SHP77 treated with DMSO at 0.1 percent for 48 hours (cell line): ENCODE measurements at regions not wholly inside any gene's neighbourhood (a gene's known extent, or its start where the extent isn't known, plus 50 kb on each side); places are given as distances from the start of the nearest gene placed in this dataset.
A peak's percentile ranks its signal among the peaks of the same experiment; 100 is the strongest.
"Not testable (repeated sequence)": the region's sequence is repeated elsewhere in the genome, so short reads cannot be mapped to it uniquely, and the experiment has no call there.

Experiments used
- DNase-seq: peaks from one replicate; lab custom pipeline; 2025; lab: John Stamatoyannopoulos, UW

- DNase-seq = not testable (repeated sequence)
Measured at GRCh38 chr18:39127538-39127937, 1561.9 kb upstream of the CELF4 start.

GRCh38 chr18:39113790-39114189, 1548.2 kb upstream of the CELF4 start:
- DNase-seq = no peak

GRCh38 chr18:39105104-39105503, 1539.5 kb upstream of the CELF4 start:
- DNase-seq = no peak

- DNase-seq = no peak
Measured at GRCh38 chr18:39072970-39073369, 1507.4 kb upstream of the CELF4 start.

GRCh38 chr18:39062426-39062825, 1496.8 kb upstream of the CELF4 start:
- no peak for DNase-seq

- no peak for DNase-seq
Measured at GRCh38 chr18:39058386-39059000, 1492.9 kb upstream of the CELF4 start.

GRCh38 chr18:39057423-39058064, 1491.9 kb upstream of the CELF4 start:
- no peak for DNase-seq

- no peak for DNase-seq
Measured at GRCh38 chr18:39053571-39053970, 1488.0 kb upstream of the CELF4 start.

- DNase-seq = no peak
Measured at GRCh38 chr18:39051013-39051412, 1485.4 kb upstream of the CELF4 start.

- no peak for DNase-seq
Measured at GRCh38 chr18:39039813-39040212, 1474.2 kb upstream of the CELF4 start.

- peak; percentile 83 for DNase-seq
Measured at GRCh38 chr18:39037925-39038324, 1472.3 kb upstream of the CELF4 start.

GRCh38 chr18:39033312-39033711, 1467.7 kb upstream of the CELF4 start:
- no peak for DNase-seq

- no peak for DNase-seq
Measured at GRCh38 chr18:39031647-39032046, 1466.0 kb upstream of the CELF4 start.

GRCh38 chr18:39030124-39030655, 1464.6 kb upstream of the CELF4 start:
- no peak for DNase-seq

- DNase-seq = no peak
Measured at GRCh38 chr18:39025531-39025930, 1459.9 kb upstream of the CELF4 start.

- peak; percentile 39 for DNase-seq
Measured at GRCh38 chr18:39019989-39020388, 1454.4 kb upstream of the CELF4 start.

- no peak for DNase-seq
Measured at GRCh38 chr18:39007031-39007902, 1441.7 kb upstream of the CELF4 start.

GRCh38 chr18:38996056-38996455, 1430.5 kb upstream of the CELF4 start:
- no peak for DNase-seq

- DNase-seq = no peak
Measured at GRCh38 chr18:38993342-38993741, 1427.7 kb upstream of the CELF4 start.

- no peak for DNase-seq
Measured at GRCh38 chr18:38984968-38985367, 1419.4 kb upstream of the CELF4 start.

- DNase-seq = no peak
Measured at GRCh38 chr18:38982072-38982471, 1416.5 kb upstream of the CELF4 start.

GRCh38 chr18:38981389-38981788, 1415.8 kb upstream of the CELF4 start:
- no peak for DNase-seq

GRCh38 chr18:38980420-38980819, 1414.8 kb upstream of the CELF4 start:
- DNase-seq = no peak
